ENCODE measurements at regions not wholly inside any gene's neighbourhood (a gene's known extent, or its start where the extent isn't known, plus 50 kb on each side); places are given as distances from the start of the nearest gene placed in this dataset.

DNA sequence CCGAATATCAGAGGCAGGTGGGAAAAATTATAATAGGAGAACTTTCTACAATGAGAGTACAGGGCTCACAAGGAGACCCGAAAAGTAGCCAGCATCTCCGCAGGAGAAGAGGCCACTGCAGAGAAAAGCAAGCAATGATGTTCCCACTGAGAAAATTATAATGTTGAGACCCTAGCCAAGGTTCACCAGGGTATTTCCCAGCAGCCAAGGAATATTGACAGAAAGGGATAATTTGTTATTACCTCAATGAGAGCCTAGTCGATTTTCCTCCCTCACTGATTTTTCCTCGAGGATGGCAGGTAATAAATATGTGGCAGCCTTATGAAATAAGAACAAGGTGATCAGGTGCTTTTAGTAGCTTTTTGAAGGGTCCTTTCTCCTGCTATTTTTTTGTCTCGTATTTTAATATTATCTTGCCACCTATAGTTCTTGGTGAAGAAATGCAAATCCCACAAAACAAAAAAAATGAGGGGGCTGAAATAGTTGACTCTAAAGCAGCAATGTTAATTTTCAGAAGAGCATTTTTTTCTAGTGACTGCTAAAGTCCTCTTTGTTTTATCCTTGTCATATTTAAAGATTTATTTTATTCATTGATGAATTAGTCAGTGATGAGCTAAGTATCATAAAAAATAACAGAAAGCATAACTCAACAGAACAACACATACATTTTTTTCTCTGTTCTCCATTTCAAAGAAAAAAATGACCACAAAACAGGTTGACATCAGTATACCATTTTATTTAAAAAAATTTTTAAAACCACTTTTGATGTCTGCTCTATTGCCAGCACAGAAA lies 215.4 kb downstream of the KCNE4 start:
- Histone ChIP-seq H3K36me3 (ENCODE audit: low read depth, low read length) (no peaks in the 10 kb centered on the region), H3K9ac (ENCODE audit: low read length) (no peak overlapping the region), H3K4me1 (ENCODE audit: insufficient read depth, low read length) (0 out of 2 replicates have a peak, but pooled peaks cover 5% of the 10 kb centered on the region), H3F3A (ENCODE audit: low read length, unreplicated experiment) (no peaks in the 10 kb centered on the region), H3K9me3 (ENCODE audit: low read length) (no peaks in the 10 kb centered on the region), H3K9me2 (replicated peaks; ENCODE audit: low read length) (no peaks in the 10 kb centered on the region), H3K4me2 (ENCODE audit: low read length) (no peak overlapping the region), H3K4me3 (ENCODE audit: low read length) (no peak overlapping the region), H4K20me1 (ENCODE audit: low read length) (no peaks in the 10 kb centered on the region), H2AFZ (ENCODE audit: low read length) (no peak overlapping the region), H3K27ac (ENCODE audit: low read length) (no peak overlapping the region), H3K79me2 (ENCODE audit: low read length) (no peaks in the 10 kb centered on the region), H3K27me3 (ENCODE audit: low read length) (peaks cover 5% of the 10 kb centered on the region; the same call in 1 of the 2 replicates)
- BruUV-seq (replicated peaks): no TSS peak
- intact Hi-C loops (cut with micrococcal nuclease): no loop called here
- TF ChIP-seq EZH2 (IDR thresholded peaks at IDR 0.05; ENCODE audit: low read length, unreplicated experiment) (no peak), EZH2phosphoT487 (IDR thresholded peaks at IDR 0.05; ENCODE audit: borderline replicate concordance, low read length) (no peak)
- TF ChIP-seq, protein P1, sequence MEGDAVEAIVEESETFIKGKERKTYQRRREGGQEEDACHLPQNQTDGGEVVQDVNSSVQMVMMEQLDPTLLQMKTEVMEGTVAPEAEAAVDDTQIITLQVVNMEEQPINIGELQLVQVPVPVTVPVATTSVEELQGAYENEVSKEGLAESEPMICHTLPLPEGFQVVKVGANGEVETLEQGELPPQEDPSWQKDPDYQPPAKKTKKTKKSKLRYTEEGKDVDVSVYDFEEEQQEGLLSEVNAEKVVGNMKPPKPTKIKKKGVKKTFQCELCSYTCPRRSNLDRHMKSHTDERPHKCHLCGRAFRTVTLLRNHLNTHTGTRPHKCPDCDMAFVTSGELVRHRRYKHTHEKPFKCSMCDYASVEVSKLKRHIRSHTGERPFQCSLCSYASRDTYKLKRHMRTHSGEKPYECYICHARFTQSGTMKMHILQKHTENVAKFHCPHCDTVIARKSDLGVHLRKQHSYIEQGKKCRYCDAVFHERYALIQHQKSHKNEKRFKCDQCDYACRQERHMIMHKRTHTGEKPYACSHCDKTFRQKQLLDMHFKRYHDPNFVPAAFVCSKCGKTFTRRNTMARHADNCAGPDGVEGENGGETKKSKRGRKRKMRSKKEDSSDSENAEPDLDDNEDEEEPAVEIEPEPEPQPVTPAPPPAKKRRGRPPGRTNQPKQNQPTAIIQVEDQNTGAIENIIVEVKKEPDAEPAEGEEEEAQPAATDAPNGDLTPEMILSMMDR (conservative IDR thresholded peaks at IDR 0.05; ENCODE audit: low read depth, low read length): no peak
- ChIA-PET CTCF (no interaction called here), POLR2A (ENCODE audit: unreplicated experiment) (interaction anchor here (0.7 kb wide), 1 partner anchor 18 kb away, joined by 3 read pairs; no protein-coding TSS in a partner anchor)
- no peak for DNase-seq
- ATAC-seq: no peak

DNA sequence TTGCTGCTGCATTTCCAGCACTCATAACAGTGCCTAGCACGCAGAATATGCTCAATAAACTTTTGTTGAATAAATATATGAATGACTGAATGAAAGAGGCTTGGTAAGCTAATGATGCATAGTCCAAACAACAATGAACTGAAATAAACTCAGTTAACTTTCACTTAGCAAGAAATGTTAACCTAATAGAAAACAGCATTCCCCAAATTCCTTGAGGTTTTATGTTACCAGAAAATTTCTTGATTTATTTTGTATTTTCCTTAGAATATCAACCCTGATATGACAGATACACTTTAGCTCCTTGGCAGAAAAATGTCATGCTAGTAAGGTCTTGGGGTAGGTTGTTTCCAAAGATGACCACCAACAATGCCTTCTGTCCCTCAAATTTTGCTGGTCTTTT lies 217.4 kb downstream of the KCNE4 start:
- DNase-seq: no peak
- Histone ChIP-seq H3F3A (ENCODE audit: low read length, unreplicated experiment) (no peaks in the 10 kb centered on the region), H3K9ac (ENCODE audit: low read length) (no peak overlapping the region), H3K27me3 (ENCODE audit: low read length) (peaks cover 5% of the 10 kb centered on the region; the same call in 1 of the 2 replicates), H3K4me2 (ENCODE audit: low read length) (no peak overlapping the region), H3K36me3 (ENCODE audit: low read depth, low read length) (no peaks in the 10 kb centered on the region), H4K20me1 (ENCODE audit: low read length) (no peaks in the 10 kb centered on the region), H3K27ac (ENCODE audit: low read length) (no peak overlapping the region), H3K4me1 (ENCODE audit: insufficient read depth, low read length) (no peaks in the 10 kb centered on the region), H3K79me2 (ENCODE audit: low read length) (no peaks in the 10 kb centered on the region), H3K9me2 (replicated peaks; ENCODE audit: low read length) (no peaks in the 10 kb centered on the region), H3K4me3 (ENCODE audit: low read length) (no peak overlapping the region), H3K9me3 (ENCODE audit: low read length) (no peaks in the 10 kb centered on the region), H2AFZ (ENCODE audit: low read length) (no peak overlapping the region)
- ChIA-PET POLR2A (ENCODE audit: unreplicated experiment) (no interaction called here), CTCF (no interaction called here)
- ATAC-seq: no peak
- intact Hi-C loops (cut with micrococcal nuclease): no loop called here
- TF ChIP-seq EZH2 (IDR thresholded peaks at IDR 0.05; ENCODE audit: low read length, unreplicated experiment) (no peak), EZH2phosphoT487 (IDR thresholded peaks at IDR 0.05; ENCODE audit: borderline replicate concordance, low read length) (no peak)
- TF ChIP-seq, protein P1 (conservative IDR thresholded peaks at IDR 0.05; ENCODE audit: low read depth, low read length): no peak
- BruUV-seq (replicated peaks): no TSS peak

- BruUV-seq (replicated peaks): no TSS peak
- H3K27ac ChIP-seq (ENCODE audit: low read length): no peak overlapping the region
- TF ChIP-seq EZH2 (IDR thresholded peaks at IDR 0.05; ENCODE audit: low read length, unreplicated experiment) (no peak), EZH2phosphoT487 (IDR thresholded peaks at IDR 0.05; ENCODE audit: borderline replicate concordance, low read length) (no peak)
- TF ChIP-seq, protein P1 (conservative IDR thresholded peaks at IDR 0.05; ENCODE audit: low read depth, low read length): no peak
- peaks cover 11% of the 10 kb centered on the region for H3K27me3 ChIP-seq (ENCODE audit: low read length)
- H3K36me3 ChIP-seq (ENCODE audit: low read depth, low read length): no peaks in the 10 kb centered on the region
- no peak overlapping the region for H2AFZ ChIP-seq (ENCODE audit: low read length)
- H3F3A ChIP-seq (ENCODE audit: low read length, unreplicated experiment): no peaks in the 10 kb centered on the region
- no peaks in the 10 kb centered on the region for H3K9me2 ChIP-seq (replicated peaks; ENCODE audit: low read length)
- no peaks in the 10 kb centered on the region for H3K4me1 ChIP-seq (ENCODE audit: insufficient read depth, low read length)
- ChIA-PET CTCF (no interaction called here), POLR2A (ENCODE audit: unreplicated experiment) (no interaction called here)
- no peak for ATAC-seq
- intact Hi-C loops (cut with micrococcal nuclease): no loop called here
- H3K4me2 ChIP-seq (ENCODE audit: low read length): no peak overlapping the region
- no peaks in the 10 kb centered on the region for H3K79me2 ChIP-seq (ENCODE audit: low read length)
- no peak for DNase-seq
- H3K4me3 ChIP-seq (ENCODE audit: low read length): no peak overlapping the region
- H4K20me1 ChIP-seq (ENCODE audit: low read length): no peaks in the 10 kb centered on the region
- no peak overlapping the region for H3K9ac ChIP-seq (ENCODE audit: low read length)
- no peaks in the 10 kb centered on the region for H3K9me3 ChIP-seq (ENCODE audit: low read length)
Measured at GRCh38 chr2:223270548-223270947, 218.6 kb downstream of the KCNE4 start.

Data from PC-3 (cell line).